GM23338 (cell line): ENCODE measurements at regions not wholly inside any gene's neighbourhood (a gene's known extent, or its start where the extent isn't known, plus 50 kb on each side); places are given as distances from the start of the nearest gene placed in this dataset.

ENCODE experiments used
- ATAC-seq: fragments of 200-7000 bp; cut with Tn5 transposase; 3 replicates; pipeline ENCODE4 v1.9.1; 2020
- DNase-seq: peaks from one replicate; pipeline ENCODE4 v3.0.0-alpha.2; 2015; ENCODE audit warnings: low spot score
- H2AFZ ChIP-seq: fragments of 200-600 bp; sonication (generic); 2 replicates; pipeline ENCODE4 v1.8.0; 2016; ENCODE audit warnings: antibody characterized with exemption, mild to moderate bottlenecking, moderate library complexity
- H3F3A ChIP-seq: fragments of 200-600 bp; sonication (generic); replicated peaks from 2 replicates; pipeline ENCODE4 v1.8.0; 2017; ENCODE audit warnings: antibody characterized with exemption, mixed run types, low read depth
- H3K27ac ChIP-seq: fragments of 200-600 bp; sonication (generic); 2 replicates; pipeline ENCODE4 v1.6.1; 2016; ENCODE audit warnings: low read depth
- H3K27me3 ChIP-seq: fragments of 200-600 bp; sonication (generic); 2 replicates; pipeline ENCODE4 v1.8.0; 2016; ENCODE audit warnings: mild to moderate bottlenecking, mixed run types, moderate library complexity; ENCODE audit not compliant: insufficient read depth
- H3K36me3 ChIP-seq: fragments of 200-600 bp; sonication (generic); 2 replicates; pipeline ENCODE4 v1.8.0; 2016; ENCODE audit warnings: mild to moderate bottlenecking; ENCODE audit not compliant: insufficient read depth
- H3K4me1 ChIP-seq: fragments of 200-600 bp; sonication (generic); 2 replicates; pipeline ENCODE4 v1.8.0; 2016; ENCODE audit warnings: mild to moderate bottlenecking, moderate library complexity; ENCODE audit not compliant: insufficient read depth
- H3K4me2 ChIP-seq: fragments of 200-600 bp; sonication (generic); 2 replicates; pipeline ENCODE4 v1.7.1; 2017; ENCODE audit warnings: mixed run types
- H3K4me3 ChIP-seq: fragments of 200-600 bp; sonication (generic); 2 replicates; pipeline ENCODE4 v1.6.1; 2016; ENCODE audit warnings: mixed run types
- H3K79me2 ChIP-seq: fragments of 200-600 bp; sonication (generic); replicated peaks from 2 replicates; pipeline ENCODE4 v1.8.0; 2017; ENCODE audit warnings: mild to moderate bottlenecking; ENCODE audit not compliant: insufficient read depth
- H3K9me2 ChIP-seq: fragments of 200-600 bp; sonication (generic); 2 replicates; pipeline ENCODE4 v1.8.0; 2017; ENCODE audit not compliant: insufficient read depth
- H4K20me1 ChIP-seq: fragments of 200-600 bp; sonication (generic); replicated peaks from 2 replicates; pipeline ENCODE4 v1.8.0; 2017; ENCODE audit warnings: mild to moderate bottlenecking; ENCODE audit not compliant: insufficient read depth
- H3K27ac Mint-ChIP-seq: 2 replicates; pipeline ENCODE4 v1.8.0; 2020; ENCODE audit warnings: inconsistent platforms, mild to moderate bottlenecking, moderate library complexity, mixed read lengths
- H3K27me3 Mint-ChIP-seq: 3 replicates; pipeline ENCODE4 v1.8.0; 2022; ENCODE audit warnings: low read depth, mild to moderate bottlenecking, moderate library complexity, mixed read lengths, inconsistent platforms; ENCODE audit not compliant: insufficient read depth, poor library complexity
- H3K36me3 Mint-ChIP-seq: 3 replicates; pipeline ENCODE4 v1.8.0; 2021; ENCODE audit warnings: low read depth, mild to moderate bottlenecking, inconsistent platforms, moderate library complexity, mixed read lengths
- H3K4me1 Mint-ChIP-seq: 3 replicates; pipeline ENCODE4 v1.8.0; 2020; ENCODE audit warnings: mild to moderate bottlenecking, inconsistent platforms, mixed read lengths
- H3K4me3 Mint-ChIP-seq: 3 replicates; pipeline ENCODE4 v1.8.0; 2021; ENCODE audit warnings: moderate library complexity, mild to moderate bottlenecking, inconsistent platforms, mixed read lengths
- H3K9me3 Mint-ChIP-seq: 3 replicates; pipeline ENCODE4 v1.8.0; 2020; ENCODE audit warnings: moderate library complexity, mild to moderate bottlenecking, inconsistent platforms, mixed read lengths
- CTCF ChIP-seq, 2 experiments: fragments of 200-600 bp in 1 of 2; sonication (generic) in 1 of 2; conservative IDR thresholded peaks; 2 replicates each; pipeline versions ENCODE4 v1.5.1 to v1.6.1; 2016 to 2017; ENCODE audit warnings: antibody characterized with exemption in 2 of 2, low read depth in 2 of 2, mild to moderate bottlenecking in 2 of 2, moderate library complexity in 1 of 2
- EZH2 ChIP-seq: fragments of 200-600 bp; sonication (generic); IDR thresholded peaks from one replicate; pipeline ENCODE4 v1.8.0; 2017; ENCODE audit warnings: antibody characterized with exemption, mild to moderate bottlenecking, low read depth; ENCODE audit not compliant: unreplicated experiment
- EZH2phosphoT487 ChIP-seq: fragments of 200-600 bp; sonication (generic); IDR thresholded peaks from one replicate; pipeline ENCODE4 v1.8.1; 2018; ENCODE audit warnings: antibody characterized with exemption; ENCODE audit not compliant: unreplicated experiment
- JUNB ChIP-seq: IDR thresholded peaks from one replicate; pipeline ENCODE4 v1.6.1; 2016; ENCODE audit warnings: antibody characterized with exemption; ENCODE audit not compliant: unreplicated experiment
- NANOG ChIP-seq: IDR thresholded peaks from 2 replicates; pipeline ENCODE4 v1.6.1; 2016; ENCODE audit warnings: antibody characterized with exemption, borderline replicate concordance
- POLR2AphosphoS5 ChIP-seq: IDR thresholded peaks from 2 replicates; pipeline ENCODE4 v1.6.1; 2016; ENCODE audit warnings: antibody characterized with exemption, low read depth
- STAT1 ChIP-seq: IDR thresholded peaks from one replicate; pipeline ENCODE4 v1.6.1; 2016; ENCODE audit warnings: antibody characterized with exemption; ENCODE audit not compliant: unreplicated experiment
- ZNF331 ChIP-seq: fragments of 250-450 bp; sonication (Bioruptor Pico); IDR thresholded peaks from 2 replicates; pipeline ENCODE4 v1.5.0; 2020; ENCODE audit warnings: low read depth, mild to moderate bottlenecking, moderate library complexity
- TF ChIP-seq, protein P1 (sequence below): IDR thresholded peaks from 2 replicates; pipeline ENCODE4 v1.6.1; 2016; ENCODE audit warnings: antibody characterized with exemption
- TF ChIP-seq, protein P2 (sequence below): fragments of 250-450 bp; sonication (Bioruptor Pico); IDR thresholded peaks from 2 replicates; pipeline ENCODE4 v1.5.0; 2020; ENCODE audit warnings: mild to moderate bottlenecking, moderate library complexity
- TF ChIP-seq, protein P3 (sequence below): IDR thresholded peaks from one replicate; pipeline ENCODE4 v1.6.1; 2018; ENCODE audit warnings: antibody characterized with exemption; ENCODE audit not compliant: unreplicated experiment

DNA sequence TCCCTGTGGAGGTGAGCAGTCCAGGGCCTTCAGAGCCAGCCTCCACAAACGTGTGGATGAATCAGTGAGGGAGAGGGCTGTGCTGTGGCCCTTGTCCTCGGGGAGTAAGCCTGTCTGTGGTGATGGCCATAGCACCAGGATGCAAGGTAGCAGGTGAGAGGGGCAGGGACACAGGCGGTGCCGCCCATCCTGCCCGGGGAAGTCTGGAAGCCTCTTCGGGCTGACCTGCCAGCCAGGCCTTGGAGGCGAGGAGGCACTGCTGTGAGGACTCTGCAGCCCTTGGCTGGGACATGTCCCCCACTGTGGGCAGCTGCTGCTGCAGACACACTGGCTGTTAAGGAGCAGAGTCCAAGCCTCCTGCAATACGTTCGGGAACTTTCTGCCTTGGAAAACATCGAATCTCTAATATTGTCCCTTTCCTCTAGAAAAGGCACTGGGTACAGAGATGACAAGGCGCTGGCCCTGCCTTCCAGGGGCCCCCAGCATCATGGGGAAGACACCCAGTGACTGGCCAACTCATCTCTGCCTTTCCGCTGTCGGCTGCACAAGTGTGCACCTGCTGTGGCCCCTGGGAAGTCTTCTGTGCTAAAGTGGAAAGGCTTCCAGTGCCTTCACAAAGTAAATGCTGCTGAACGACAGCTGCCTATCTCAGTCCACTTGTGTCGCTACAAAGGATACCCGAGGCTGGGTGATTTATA, 101.4 kb downstream of the ADRA2C start:
- Histone ChIP-seq H3K79me2 (no peaks in the 10 kb centered on the region), H4K20me1 (no peaks in the 10 kb centered on the region), H2AFZ (no peak overlapping the region), H3K4me2 (no peak overlapping the region), H3K27me3 (peaks cover 17% of the 10 kb centered on the region), H3K9me2 (no peaks in the 10 kb centered on the region), H3K27ac (no peak overlapping the region), H3K4me1 (peaks cover 13% of the 10 kb centered on the region), H3K4me3 (no peak overlapping the region), H3F3A (0 out of 2 replicates have a peak, but pooled peaks cover 8% of the 10 kb centered on the region), H3K36me3 (no peaks in the 10 kb centered on the region)
- H3K9me3 Mint-ChIP-seq: peaks cover 15% of the 10 kb centered on the region
- peaks cover 22% of the 10 kb centered on the region for H3K4me1 Mint-ChIP-seq
- DNase-seq (no peak), ATAC-seq (no peak)
- TF ChIP-seq ZNF331 (CRISPR knock-in tag): no peak
- TF ChIP-seq CTCF (conservative IDR thresholded peaks at IDR 0.05; ENCODE audit: low read depth in 2 of 2): no peak
- TF ChIP-seq, protein P1, sequence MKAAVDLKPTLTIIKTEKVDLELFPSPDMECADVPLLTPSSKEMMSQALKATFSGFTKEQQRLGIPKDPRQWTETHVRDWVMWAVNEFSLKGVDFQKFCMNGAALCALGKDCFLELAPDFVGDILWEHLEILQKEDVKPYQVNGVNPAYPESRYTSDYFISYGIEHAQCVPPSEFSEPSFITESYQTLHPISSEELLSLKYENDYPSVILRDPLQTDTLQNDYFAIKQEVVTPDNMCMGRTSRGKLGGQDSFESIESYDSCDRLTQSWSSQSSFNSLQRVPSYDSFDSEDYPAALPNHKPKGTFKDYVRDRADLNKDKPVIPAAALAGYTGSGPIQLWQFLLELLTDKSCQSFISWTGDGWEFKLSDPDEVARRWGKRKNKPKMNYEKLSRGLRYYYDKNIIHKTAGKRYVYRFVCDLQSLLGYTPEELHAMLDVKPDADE: no peak
- TF ChIP-seq POLR2AphosphoS5: no peak
- no peak for TF ChIP-seq STAT1
- no peak for TF ChIP-seq EZH2phosphoT487
- no peak for TF ChIP-seq EZH2
- TF ChIP-seq, protein P2, sequence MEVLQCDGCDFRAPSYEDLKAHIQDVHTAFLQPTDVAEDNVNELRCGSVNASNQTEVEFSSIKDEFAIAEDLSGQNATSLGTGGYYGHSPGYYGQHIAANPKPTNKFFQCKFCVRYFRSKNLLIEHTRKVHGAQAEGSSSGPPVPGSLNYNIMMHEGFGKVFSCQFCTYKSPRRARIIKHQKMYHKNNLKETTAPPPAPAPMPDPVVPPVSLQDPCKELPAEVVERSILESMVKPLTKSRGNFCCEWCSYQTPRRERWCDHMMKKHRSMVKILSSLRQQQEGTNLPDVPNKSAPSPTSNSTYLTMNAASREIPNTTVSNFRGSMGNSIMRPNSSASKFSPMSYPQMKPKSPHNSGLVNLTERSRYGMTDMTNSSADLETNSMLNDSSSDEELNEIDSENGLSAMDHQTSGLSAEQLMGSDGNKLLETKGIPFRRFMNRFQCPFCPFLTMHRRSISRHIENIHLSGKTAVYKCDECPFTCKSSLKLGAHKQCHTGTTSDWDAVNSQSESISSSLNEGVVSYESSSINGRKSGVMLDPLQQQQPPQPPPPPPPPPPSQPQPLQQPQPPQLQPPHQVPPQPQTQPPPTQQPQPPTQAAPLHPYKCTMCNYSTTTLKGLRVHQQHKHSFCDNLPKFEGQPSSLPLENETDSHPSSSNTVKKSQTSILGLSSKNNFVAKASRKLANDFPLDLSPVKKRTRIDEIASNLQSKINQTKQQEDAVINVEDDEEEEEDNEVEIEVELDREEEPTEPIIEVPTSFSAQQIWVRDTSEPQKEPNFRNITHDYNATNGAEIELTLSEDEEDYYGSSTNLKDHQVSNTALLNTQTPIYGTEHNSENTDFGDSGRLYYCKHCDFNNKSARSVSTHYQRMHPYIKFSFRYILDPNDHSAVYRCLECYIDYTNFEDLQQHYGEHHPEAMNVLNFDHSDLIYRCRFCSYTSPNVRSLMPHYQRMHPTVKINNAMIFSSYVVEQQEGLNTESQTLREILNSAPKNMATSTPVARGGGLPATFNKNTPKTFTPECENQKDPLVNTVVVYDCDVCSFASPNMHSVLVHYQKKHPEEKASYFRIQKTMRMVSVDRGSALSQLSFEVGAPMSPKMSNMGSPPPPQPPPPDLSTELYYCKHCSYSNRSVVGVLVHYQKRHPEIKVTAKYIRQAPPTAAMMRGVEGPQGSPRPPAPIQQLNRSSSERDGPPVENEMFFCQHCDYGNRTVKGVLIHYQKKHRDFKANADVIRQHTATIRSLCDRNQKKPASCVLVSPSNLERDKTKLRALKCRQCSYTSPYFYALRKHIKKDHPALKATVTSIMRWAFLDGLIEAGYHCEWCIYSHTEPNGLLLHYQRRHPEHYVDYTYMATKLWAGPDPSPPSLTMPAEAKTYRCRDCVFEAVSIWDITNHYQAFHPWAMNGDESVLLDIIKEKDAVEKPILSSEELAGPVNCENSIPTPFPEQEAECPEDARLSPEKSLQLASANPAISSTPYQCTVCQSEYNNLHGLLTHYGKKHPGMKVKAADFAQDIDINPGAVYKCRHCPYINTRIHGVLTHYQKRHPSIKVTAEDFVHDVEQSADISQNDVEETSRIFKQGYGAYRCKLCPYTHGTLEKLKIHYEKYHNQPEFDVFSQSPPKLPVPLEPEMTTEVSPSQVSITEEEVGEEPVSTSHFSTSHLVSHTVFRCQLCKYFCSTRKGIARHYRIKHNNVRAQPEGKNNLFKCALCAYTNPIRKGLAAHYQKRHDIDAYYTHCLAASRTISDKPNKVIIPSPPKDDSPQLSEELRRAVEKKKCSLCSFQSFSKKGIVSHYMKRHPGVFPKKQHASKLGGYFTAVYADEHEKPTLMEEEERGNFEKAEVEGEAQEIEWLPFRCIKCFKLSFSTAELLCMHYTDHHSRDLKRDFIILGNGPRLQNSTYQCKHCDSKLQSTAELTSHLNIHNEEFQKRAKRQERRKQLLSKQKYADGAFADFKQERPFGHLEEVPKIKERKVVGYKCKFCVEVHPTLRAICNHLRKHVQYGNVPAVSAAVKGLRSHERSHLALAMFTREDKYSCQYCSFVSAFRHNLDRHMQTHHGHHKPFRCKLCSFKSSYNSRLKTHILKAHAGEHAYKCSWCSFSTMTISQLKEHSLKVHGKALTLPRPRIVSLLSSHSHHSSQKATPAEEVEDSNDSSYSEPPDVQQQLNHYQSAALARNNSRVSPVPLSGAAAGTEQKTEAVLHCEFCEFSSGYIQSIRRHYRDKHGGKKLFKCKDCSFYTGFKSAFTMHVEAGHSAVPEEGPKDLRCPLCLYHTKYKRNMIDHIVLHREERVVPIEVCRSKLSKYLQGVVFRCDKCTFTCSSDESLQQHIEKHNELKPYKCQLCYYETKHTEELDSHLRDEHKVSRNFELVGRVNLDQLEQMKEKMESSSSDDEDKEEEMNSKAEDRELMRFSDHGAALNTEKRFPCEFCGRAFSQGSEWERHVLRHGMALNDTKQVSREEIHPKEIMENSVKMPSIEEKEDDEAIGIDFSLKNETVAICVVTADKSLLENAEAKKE (CRISPR knock-in tag): no peak
- TF ChIP-seq, protein P3, sequence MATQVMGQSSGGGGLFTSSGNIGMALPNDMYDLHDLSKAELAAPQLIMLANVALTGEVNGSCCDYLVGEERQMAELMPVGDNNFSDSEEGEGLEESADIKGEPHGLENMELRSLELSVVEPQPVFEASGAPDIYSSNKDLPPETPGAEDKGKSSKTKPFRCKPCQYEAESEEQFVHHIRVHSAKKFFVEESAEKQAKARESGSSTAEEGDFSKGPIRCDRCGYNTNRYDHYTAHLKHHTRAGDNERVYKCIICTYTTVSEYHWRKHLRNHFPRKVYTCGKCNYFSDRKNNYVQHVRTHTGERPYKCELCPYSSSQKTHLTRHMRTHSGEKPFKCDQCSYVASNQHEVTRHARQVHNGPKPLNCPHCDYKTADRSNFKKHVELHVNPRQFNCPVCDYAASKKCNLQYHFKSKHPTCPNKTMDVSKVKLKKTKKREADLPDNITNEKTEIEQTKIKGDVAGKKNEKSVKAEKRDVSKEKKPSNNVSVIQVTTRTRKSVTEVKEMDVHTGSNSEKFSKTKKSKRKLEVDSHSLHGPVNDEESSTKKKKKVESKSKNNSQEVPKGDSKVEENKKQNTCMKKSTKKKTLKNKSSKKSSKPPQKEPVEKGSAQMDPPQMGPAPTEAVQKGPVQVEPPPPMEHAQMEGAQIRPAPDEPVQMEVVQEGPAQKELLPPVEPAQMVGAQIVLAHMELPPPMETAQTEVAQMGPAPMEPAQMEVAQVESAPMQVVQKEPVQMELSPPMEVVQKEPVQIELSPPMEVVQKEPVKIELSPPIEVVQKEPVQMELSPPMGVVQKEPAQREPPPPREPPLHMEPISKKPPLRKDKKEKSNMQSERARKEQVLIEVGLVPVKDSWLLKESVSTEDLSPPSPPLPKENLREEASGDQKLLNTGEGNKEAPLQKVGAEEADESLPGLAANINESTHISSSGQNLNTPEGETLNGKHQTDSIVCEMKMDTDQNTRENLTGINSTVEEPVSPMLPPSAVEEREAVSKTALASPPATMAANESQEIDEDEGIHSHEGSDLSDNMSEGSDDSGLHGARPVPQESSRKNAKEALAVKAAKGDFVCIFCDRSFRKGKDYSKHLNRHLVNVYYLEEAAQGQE: no peak
- TF ChIP-seq NANOG: no peak
- TF ChIP-seq JUNB: no peak
- no peak overlapping the region for H3K27ac Mint-ChIP-seq
- H3K36me3 Mint-ChIP-seq: peaks cover 6% of the 10 kb centered on the region; the same call in 1 of the 3 replicates
- H3K27me3 Mint-ChIP-seq: peaks cover 24% of the 10 kb centered on the region
- no peak overlapping the region for H3K4me3 Mint-ChIP-seq
